H1 (cell line): ENCODE measurements at regions not wholly inside any gene's neighbourhood (a gene's known extent, or its start where the extent isn't known, plus 50 kb on each side); places are given as distances from the start of the nearest gene placed in this dataset.

Source experiments
- NRF1 ChIP-seq: IDR thresholded peaks from 2 replicates; pipeline ENCODE4 v1.6.1; 2011; ENCODE audit warnings: mild to moderate bottlenecking, low read depth, low read length, improper control_type of control experiment
- POLR2AphosphoS5 ChIP-seq: IDR thresholded peaks from 2 replicates; pipeline ENCODE4 v1.6.1; 2011; ENCODE audit warnings: low read depth, low read length
- TAF1 ChIP-seq: IDR thresholded peaks from 2 replicates; pipeline ENCODE4 v1.6.1; 2011; ENCODE audit warnings: mild to moderate bottlenecking, low read depth, low read length
- ZNF274 ChIP-seq: IDR thresholded peaks from 2 replicates; pipeline ENCODE4 v1.7.0; 2012; ENCODE audit warnings: low read length, borderline replicate concordance; ENCODE audit errors: extremely low read depth
- TF ChIP-seq, protein P1 (sequence below), 3 experiments: IDR thresholded peaks; 1 replicate in 2 of 3; 2 replicates in 1 of 3; pipeline versions ENCODE4 v1.5.1 to v1.6.1; 2011; ENCODE audit warnings: low read length in 3 of 3, mild to moderate bottlenecking in 3 of 3, inconsistent platforms in 2 of 3, low read depth in 1 of 3, moderate library complexity in 1 of 3; ENCODE audit not compliant: insufficient read depth in 1 of 3; ENCODE audit errors: control extremely low read depth in 1 of 3
- TF ChIP-seq, protein P2 (sequence below): IDR thresholded peaks from 2 replicates; pipeline ENCODE4 v1.6.1; 2012; ENCODE audit warnings: inconsistent platforms

DNA sequence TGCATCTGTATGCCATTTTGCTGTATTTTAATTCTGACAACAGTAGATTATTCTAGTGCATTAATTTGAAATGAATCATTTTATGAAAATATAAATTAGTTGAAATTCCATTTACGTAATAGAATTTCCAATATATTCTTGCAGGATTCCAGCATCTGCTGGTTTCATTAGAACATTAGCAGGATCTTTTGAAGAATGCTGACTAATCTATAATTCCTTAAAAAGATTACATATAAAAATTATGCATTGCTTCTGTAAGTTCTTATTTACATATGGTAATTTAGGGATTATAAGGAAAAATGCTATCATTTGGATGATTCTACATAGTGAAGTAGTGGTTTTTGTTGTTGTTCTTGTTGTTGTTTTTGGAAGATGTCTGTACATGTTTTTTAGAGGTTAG is 182.2 kb upstream of the GNPDA2 start:
- TF ChIP-seq, protein P1, sequence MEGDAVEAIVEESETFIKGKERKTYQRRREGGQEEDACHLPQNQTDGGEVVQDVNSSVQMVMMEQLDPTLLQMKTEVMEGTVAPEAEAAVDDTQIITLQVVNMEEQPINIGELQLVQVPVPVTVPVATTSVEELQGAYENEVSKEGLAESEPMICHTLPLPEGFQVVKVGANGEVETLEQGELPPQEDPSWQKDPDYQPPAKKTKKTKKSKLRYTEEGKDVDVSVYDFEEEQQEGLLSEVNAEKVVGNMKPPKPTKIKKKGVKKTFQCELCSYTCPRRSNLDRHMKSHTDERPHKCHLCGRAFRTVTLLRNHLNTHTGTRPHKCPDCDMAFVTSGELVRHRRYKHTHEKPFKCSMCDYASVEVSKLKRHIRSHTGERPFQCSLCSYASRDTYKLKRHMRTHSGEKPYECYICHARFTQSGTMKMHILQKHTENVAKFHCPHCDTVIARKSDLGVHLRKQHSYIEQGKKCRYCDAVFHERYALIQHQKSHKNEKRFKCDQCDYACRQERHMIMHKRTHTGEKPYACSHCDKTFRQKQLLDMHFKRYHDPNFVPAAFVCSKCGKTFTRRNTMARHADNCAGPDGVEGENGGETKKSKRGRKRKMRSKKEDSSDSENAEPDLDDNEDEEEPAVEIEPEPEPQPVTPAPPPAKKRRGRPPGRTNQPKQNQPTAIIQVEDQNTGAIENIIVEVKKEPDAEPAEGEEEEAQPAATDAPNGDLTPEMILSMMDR (IDR thresholded peaks at IDR 0.05; ENCODE audit: control extremely low read depth in 1 of 3, insufficient read depth in 1 of 3, low read depth in 1 of 3, low read length in 3 of 3): no peak
- no peak for TF ChIP-seq TAF1
- TF ChIP-seq, protein P2, sequence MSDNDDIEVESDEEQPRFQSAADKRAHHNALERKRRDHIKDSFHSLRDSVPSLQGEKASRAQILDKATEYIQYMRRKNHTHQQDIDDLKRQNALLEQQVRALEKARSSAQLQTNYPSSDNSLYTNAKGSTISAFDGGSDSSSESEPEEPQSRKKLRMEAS: no peak
- no peak for TF ChIP-seq ZNF274
- no peak for TF ChIP-seq NRF1
- no peak for TF ChIP-seq POLR2AphosphoS5
